Raji (cell line): ENCODE measurements at regions not wholly inside any gene's neighbourhood (a gene's known extent, or its start where the extent isn't known, plus 50 kb on each side); places are given as distances from the start of the nearest gene placed in this dataset.

ENCODE experiments used
- POLR2A ChIP-seq: IDR thresholded peaks from 2 replicates; pipeline ENCODE4 v1.6.1; 2011; ENCODE audit warnings: low read depth, low read length, control low read depth; ENCODE audit not compliant: insufficient read depth

- no peak for TF ChIP-seq POLR2A
Measured at GRCh38 chr5:154627698-154628678, 127.2 kb upstream of the LARP1 start.

GRCh38 chr5:154626876-154627557 lies 128.2 kb upstream of the LARP1 start:
- TF ChIP-seq POLR2A, result no peak

- TF ChIP-seq POLR2A, result no peak
Measured at GRCh38 chr5:154625031-154625430, 130.1 kb upstream of the LARP1 start.

- no peak for TF ChIP-seq POLR2A
Measured at GRCh38 chr5:154624341-154624740, 130.8 kb upstream of the LARP1 start.

- TF ChIP-seq POLR2A, result no peak
Measured at GRCh38 chr5:154620411-154620810, 134.8 kb upstream of the LARP1 start.

- no peak for TF ChIP-seq POLR2A
Measured at GRCh38 chr5:154618696-154619095, 136.5 kb upstream of the LARP1 start.

GRCh38 chr5:154614595-154614994 lies 136.6 kb upstream of the HAND1 start:
- TF ChIP-seq POLR2A, result no peak

- no peak for TF ChIP-seq POLR2A
Measured at GRCh38 chr5:154614125-154614524, 136.1 kb upstream of the HAND1 start.

GRCh38 chr5:154612666-154613065 lies 134.6 kb upstream of the HAND1 start:
- TF ChIP-seq POLR2A, result no peak

- no peak for TF ChIP-seq POLR2A
Measured at GRCh38 chr5:154611341-154611767, 133.3 kb upstream of the HAND1 start.

- TF ChIP-seq POLR2A, result no peak
Measured at GRCh38 chr5:154610321-154611154, 132.5 kb upstream of the HAND1 start.

GRCh38 chr5:154609251-154609650 lies 131.2 kb upstream of the HAND1 start:
- TF ChIP-seq POLR2A, result no peak

GRCh38 chr5:154608531-154609011 lies 130.5 kb upstream of the HAND1 start:
- TF ChIP-seq POLR2A, result no peak

GRCh38 chr5:154607746-154608145 lies 129.7 kb upstream of the HAND1 start:
- no peak for TF ChIP-seq POLR2A

GRCh38 chr5:154606246-154606645 lies 128.2 kb upstream of the HAND1 start:
- TF ChIP-seq POLR2A, result no peak
